D341Med (cell line): ENCODE measurements at regions not wholly inside any gene's neighbourhood (a gene's known extent, or its start where the extent isn't known, plus 50 kb on each side); places are given as distances from the start of the nearest gene placed in this dataset.
"Not testable (repeated sequence)": the region's sequence is repeated elsewhere in the genome, so short reads cannot be mapped to it uniquely, and the experiment has no call there.

Experiments used
- DNase-seq: peaks from one replicate; pipeline ENCODE4 v3.0.0; 2012; ENCODE audit warnings: low spot score

DNA sequence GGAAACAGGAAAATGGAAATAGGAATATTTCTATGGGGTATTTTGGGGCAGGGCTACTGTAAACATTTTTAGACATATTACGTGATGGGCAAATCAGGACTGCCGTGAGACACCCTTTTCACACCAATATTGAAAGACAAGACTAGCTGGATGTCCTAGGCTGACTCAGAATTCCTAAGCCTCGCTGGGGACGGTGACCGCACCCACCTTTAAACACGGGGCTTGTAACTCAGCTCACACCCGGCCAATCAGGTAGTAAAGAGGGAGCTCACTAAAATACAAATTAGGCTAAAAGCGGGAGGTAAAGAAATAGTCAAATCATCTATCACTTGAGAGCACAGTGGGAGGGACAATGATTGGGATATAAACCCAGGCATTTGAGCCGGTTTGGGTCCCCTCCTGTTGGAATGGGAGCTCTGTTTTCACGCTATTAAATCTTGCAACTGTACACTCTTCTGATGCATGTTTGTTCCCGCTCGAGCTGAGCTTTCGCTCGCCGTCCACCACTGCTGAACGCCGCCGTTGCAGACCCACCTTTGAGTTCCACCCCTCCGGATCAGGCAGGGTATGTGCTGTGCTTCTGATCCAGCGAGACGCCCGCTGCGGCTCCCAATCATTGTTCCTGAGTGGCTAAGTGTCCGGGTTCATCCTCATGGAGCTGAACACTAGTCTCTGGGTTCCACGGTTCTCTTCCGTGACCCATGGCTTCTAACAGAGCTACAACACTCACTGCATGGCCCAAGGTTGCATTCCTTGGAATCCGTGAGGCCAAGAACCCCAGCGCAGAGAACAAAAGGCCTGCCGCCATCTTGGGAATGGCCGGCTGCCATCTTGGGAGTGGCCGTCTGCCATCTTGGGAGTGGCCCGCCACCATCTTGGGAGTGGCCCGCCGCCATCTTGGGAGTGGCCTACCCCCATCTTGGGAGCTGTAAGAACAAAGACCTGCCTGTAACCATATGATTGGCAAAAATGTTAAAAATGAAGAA lies 152.6 kb downstream of the CRLF2 start:
- DNase-seq = no peak

GRCh38 chrX:1053600-1053999 lies 158.8 kb downstream of the CRLF2 start:
- not testable (repeated sequence) for DNase-seq

DNA sequence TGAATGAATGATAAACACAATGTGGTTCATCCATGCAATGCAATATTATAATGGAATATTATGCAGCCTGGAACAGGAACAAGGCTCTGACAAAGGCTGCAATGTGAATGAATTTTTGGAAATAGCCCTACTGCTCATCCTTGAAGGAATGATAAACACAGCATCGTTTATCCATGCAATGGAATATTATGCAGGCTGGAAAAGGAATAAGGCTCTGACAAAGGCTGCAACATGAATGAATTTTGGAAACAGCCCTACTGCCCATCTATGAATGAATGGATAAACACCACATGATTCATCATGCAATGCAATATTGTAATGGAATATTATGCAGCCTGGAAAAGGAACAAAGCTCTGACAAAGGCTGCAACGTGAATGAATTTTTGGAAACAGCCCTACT lies 159.4 kb downstream of the CRLF2 start:
- no peak for DNase-seq

DNA sequence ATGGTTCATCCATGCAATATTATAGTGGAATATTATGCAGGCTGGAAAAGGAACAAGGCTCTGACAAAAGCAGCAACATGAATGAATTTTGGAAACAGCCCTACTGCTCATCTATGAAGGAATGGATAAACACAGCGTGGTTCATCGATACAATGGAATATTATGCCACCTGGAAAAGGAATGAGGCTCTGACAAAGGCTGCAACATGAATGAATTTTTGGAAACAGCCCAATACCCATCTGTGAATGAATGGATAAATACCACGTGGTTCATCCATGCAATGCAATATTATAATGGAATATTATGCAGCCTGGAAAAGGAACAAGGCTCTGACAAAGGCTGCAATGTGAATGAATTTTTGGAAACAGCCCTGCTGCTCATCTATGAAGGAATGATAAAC lies 160.4 kb downstream of the CRLF2 start:
- no peak for DNase-seq

DNA sequence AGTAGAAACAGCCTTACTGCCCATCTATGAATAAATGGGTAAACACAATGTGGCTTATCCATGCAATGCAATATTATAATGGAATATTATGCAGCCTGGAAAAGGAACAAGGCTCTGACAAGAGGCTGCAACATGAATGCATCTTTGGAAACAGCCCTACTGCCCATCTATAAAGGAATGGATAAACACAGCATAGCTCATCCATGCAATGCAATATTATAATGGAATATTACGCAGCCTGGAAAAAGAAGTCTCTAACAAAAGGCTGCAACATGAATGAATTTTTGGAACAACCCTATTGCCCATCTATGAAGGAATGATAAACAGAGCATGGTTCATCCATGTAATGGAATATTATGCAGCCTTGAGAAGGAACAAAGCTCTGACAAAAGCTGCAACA lies 161.0 kb downstream of the CRLF2 start:
- DNase-seq = no peak

DNA sequence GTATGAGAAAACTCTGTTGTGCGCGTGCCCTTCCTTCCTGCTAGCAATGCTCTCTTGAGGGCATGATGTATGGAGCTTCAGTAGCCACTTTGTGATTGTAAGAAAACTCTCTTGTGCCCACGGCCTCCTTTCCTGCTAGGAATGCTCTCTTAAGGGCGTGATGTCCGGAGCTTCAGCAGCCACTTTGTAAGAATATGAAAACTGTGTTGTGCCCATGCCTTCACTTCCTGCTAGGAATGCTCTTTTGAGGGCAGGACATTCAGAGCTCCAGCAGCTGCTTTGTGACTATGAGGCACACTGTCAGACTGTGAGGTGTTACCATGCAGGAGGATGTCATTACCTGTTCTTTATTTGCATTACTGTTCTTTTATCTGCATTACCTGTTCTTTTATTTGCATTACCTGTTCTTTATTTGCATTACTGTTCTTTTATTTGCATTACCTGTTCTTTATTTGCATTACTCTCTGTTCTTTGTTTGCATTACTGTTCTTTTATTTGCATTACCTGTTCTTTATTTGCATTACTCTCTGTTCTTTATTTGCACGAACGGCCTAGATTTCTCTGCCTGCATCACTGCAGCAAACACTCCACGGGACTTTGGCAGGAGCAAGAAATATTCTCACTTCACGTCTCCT lies 166.7 kb downstream of the CRLF2 start:
- no peak for DNase-seq

DNA sequence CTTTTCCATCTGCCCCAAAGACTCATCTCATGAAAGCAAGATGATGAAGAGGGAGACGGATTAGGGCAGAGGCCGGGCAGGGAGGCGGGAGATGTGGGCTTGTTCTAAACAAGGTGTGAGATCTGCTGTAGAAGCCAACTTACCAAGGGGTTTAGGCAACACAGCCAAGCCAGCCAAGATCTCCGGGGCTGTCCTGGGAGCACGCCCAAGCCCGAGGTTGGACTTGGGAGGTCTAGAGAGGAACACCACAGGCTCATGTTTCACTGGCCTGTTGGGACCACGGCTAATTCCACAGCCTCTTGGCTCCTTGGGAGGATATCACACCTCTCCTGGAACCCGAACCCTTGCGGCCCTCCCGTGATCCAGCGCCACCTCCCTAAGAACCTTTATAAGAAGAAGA lies 171.4 kb downstream of the CRLF2 start:
- DNase-seq = no peak

GRCh38 chrX:1035931-1036330 lies 176.5 kb downstream of the CRLF2 start:
- not testable (repeated sequence) for DNase-seq

DNA sequence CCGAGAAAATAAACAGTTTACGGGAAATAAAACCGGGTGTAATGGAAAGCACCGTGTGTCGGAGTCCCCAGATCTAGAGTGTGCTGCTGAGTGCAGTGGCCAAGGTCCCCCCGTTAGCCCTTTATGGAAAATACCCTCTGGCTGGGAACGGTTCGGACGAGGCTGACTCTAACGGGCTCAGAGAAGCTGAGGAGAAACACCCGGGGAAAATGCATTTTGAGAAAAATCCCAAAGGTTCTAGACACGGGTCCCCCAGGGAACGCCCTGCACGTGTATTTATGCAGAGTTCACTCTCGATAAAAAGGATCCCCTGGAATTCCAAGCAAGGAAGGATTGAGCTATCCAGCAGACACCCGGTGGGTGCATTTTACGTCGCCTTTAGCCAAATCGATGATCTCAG lies 177.2 kb downstream of the CRLF2 start:
- peak; percentile 46 for DNase-seq

- peak; percentile 63 for DNase-seq
Observed at GRCh38 chrX:1034717-1035116, 177.7 kb downstream of the CRLF2 start.

GRCh38 chrX:1031521-1032430 lies 180.7 kb downstream of the CRLF2 start:
- no peak for DNase-seq

DNA sequence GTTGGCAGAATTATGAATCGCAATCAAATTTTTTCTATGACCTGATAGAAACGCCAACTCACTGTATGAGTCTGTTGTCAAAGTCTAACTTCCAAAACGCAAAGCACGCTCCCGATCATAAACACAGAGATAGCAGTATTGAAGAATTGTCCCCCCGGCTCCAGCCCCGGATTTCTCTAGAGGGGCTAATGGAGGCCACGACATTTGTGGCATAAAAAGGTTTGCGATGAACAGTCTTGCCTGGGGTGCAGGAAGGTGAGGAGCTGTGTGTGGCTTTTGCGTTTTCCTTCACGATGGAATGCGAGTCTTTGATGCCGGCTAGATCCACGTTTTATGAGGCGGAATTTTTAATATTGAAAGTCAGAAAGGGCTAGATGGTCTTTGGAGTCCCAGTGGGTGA lies 183.0 kb downstream of the CRLF2 start:
- no peak for DNase-seq

DNA sequence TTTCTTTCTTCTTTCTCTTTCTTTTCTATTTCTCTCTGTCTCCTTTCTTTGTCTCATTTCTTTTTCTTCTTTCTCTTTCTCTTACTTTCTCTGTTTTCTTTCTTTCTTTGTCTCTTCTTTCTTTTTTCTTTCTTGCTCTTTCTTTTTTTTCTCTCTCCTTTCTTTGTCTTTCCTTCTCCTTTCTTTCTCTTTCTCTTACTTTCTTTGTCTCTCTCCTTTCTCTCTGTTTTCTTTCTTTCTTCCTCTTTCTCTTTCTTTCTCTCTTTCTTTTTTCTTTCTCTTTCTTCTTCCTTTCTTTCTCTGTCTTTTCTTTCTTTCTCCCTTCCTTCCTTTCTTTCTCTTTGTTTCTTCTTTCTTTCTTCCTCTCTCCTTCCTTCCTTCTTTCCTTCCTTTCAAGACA lies 184.8 kb downstream of the CRLF2 start:
- no peak for DNase-seq

DNA sequence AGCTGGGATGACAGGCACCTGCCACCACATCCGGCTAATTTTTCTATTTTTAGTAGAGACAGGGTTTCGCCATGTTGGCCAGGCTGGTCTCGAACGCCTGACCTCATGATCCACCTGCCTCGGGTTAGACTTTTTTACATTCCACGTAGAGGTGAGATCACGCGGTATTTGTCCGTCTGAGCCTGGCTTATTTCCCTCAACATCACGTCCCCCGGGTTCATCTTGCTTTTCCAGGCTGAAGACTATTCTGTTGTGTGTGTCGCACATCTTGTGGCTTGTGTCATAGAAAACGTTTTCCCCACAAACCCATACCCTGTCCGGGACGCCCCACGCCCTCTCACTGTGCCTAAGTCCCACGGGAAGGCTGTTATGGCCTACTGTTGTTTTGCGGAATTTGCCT lies 185.3 kb downstream of the CRLF2 start:
- no peak for DNase-seq

DNA sequence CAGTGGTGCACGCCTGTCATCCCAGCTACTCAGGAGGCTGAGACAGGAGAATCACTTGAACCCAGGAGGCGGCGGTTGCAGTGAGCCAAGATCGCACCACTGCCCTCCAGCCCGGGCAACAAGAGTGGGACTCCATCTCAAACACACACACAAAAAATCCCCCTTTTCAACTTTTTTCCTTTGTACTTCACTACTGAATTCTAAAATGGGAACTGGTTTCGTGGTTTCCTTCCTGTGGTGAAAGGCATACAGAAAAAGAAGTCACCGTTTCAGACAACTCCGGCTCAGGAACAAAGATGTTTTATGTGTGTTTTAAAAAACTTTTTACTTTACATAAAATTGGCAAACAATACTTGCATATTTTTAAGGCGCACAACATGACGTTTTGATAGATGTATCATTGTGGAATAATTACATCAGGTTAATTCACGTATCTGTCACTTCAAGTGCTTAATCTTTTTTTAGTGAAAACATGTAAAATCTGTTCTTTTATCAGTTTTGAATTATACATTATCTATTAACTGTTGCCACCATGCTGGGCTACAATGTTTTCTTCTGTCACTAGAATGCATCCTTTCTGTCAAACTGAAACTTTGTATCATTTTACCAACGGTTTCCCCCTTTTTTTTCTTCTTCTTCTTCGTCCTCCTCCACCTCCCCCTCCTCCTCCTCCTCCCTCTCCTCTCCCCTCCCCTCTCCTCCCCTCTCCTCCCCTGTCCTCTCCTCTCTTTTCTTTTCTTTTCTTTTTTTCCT lies 186.0 kb downstream of the CRLF2 start:
- DNase-seq = no peak

GRCh38 chrX:1025413-1025812 lies 187.0 kb downstream of the CRLF2 start:
- no peak for DNase-seq

DNA sequence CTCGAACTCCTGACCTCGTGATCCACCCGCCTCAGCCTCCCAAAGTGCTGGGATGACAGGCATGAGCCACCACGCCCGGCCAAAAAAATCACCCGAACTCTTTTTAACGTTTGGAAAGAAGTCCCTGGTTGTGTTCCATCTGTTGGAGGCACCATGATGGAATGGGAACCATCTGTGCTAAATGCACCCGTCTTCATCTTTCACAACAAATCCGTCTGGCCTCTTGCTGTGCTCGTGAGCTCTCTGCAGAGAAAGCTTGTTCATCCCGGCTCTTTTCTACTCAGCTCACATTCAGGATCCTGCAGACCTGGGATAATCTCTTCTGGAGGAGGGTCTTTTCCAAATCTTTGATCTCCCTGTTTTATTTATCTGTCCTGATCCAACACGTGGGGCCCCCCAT lies 188.8 kb downstream of the CRLF2 start:
- DNase-seq = no peak

GRCh38 chrX:1021314-1021993 lies 191.0 kb downstream of the CRLF2 start:
- DNase-seq = not testable (repeated sequence)

GRCh38 chrX:1020634-1021166 lies 191.7 kb downstream of the CRLF2 start:
- no peak for DNase-seq

GRCh38 chrX:1016926-1017325 lies 195.5 kb downstream of the CRLF2 start:
- not testable (repeated sequence) for DNase-seq

DNA sequence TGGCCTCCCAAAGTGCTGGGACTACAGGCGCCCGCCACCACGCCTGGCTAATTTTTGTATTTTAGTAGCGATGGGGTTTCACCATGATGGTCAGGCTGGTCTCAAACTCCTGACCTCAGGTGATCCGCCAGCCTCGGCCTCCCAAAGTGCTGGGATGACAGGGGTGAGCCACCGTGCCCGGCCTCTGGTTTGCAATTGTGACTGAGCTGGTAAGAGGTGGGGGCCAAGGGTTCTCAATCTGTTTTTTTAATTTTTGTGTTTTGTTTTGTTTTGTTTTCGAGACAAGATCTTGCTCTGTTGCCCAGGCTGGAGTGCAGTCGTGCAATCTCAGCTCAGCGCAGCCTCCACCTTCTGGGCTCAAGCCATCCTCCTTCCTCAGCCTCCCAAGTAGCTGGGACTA lies 196.2 kb downstream of the CRLF2 start:
- DNase-seq = not testable (repeated sequence)
